ENCODE measurements at regions not wholly inside any gene's neighbourhood (a gene's known extent, or its start where the extent isn't known, plus 50 kb on each side); places are given as distances from the start of the nearest gene placed in this dataset.
A peak's percentile ranks its signal among the peaks of the same experiment; 100 is the strongest.

GRCh38 chr7:136234040-136234439, 256.9 kb upstream of the MTPN start:
- TF ChIP-seq CTCF (IDR thresholded peaks at IDR 0.05; ENCODE audit: insufficient read depth, low read depth, low read length): no peak
- no peak for DNase-seq (ENCODE audit: low read depth)
- no peak overlapping the region for H3K4me3 ChIP-seq (ENCODE audit: low read depth, low read length)

GRCh38 chr7:136230210-136230609, 253.1 kb upstream of the MTPN start:
- no peak overlapping the region for H3K4me3 ChIP-seq (ENCODE audit: low read depth, low read length)
- no peak for TF ChIP-seq CTCF (IDR thresholded peaks at IDR 0.05; ENCODE audit: insufficient read depth, low read depth, low read length)
- DNase-seq (ENCODE audit: low read depth): no peak

GRCh38 chr7:136229790-136230189, 252.6 kb upstream of the MTPN start:
- no peak for DNase-seq (ENCODE audit: low read depth)
- no peak overlapping the region for H3K4me3 ChIP-seq (ENCODE audit: low read depth, low read length)
- no peak for TF ChIP-seq CTCF (IDR thresholded peaks at IDR 0.05; ENCODE audit: insufficient read depth, low read depth, low read length)

- TF ChIP-seq CTCF (IDR thresholded peaks at IDR 0.05; ENCODE audit: insufficient read depth, low read depth, low read length): no peak
- peak; percentile 4 for DNase-seq (ENCODE audit: low read depth)
- no peak overlapping the region for H3K4me3 ChIP-seq (ENCODE audit: low read depth, low read length)
Observed at GRCh38 chr7:136228171-136228570, 251.0 kb upstream of the MTPN start.

GRCh38 chr7:136214356-136214755, 237.2 kb upstream of the MTPN start:
- DNase-seq (ENCODE audit: low read depth): no peak
- no peak for TF ChIP-seq CTCF (IDR thresholded peaks at IDR 0.05; ENCODE audit: insufficient read depth, low read depth, low read length)
- H3K4me3 ChIP-seq (ENCODE audit: low read depth, low read length): no peak overlapping the region

GRCh38 chr7:136213012-136213411, 235.9 kb upstream of the MTPN start:
- DNase-seq (ENCODE audit: low read depth): no peak
- no peak overlapping the region for H3K4me3 ChIP-seq (ENCODE audit: low read depth, low read length)
- no peak for TF ChIP-seq CTCF (IDR thresholded peaks at IDR 0.05; ENCODE audit: insufficient read depth, low read depth, low read length)

GRCh38 chr7:136210664-136211063, 233.5 kb upstream of the MTPN start:
- H3K4me3 ChIP-seq (ENCODE audit: low read depth, low read length): no peak overlapping the region
- TF ChIP-seq CTCF (IDR thresholded peaks at IDR 0.05; ENCODE audit: insufficient read depth, low read depth, low read length): no peak
- DNase-seq (ENCODE audit: low read depth): no peak
